ENCODE measurements at regions not wholly inside any gene's neighbourhood (a gene's known extent, or its start where the extent isn't known, plus 50 kb on each side); places are given as distances from the start of the nearest gene placed in this dataset.

GRCh38 chr2:12251121-12251520 is 465.6 kb upstream of the TRIB2 start:
- TF ChIP-seq POLR2A (IDR thresholded peaks at IDR 0.05) (no peak), CTCF (IDR thresholded peaks at IDR 0.05) (no peak)

All from right lobe of liver (tissue), 4 donors.